ENCODE measurements at regions not wholly inside any gene's neighbourhood (a gene's known extent, or its start where the extent isn't known, plus 50 kb on each side); places are given as distances from the start of the nearest gene placed in this dataset.
"Not testable (repeated sequence)": the region's sequence is repeated elsewhere in the genome, so short reads cannot be mapped to it uniquely, and the experiment has no call there.

- not testable (repeated sequence) for H2AFZ ChIP-seq (ENCODE audit: low read depth, low read length); H3K9me3 ChIP-seq (ENCODE audit: insufficient read depth, low read length); H3K36me3 ChIP-seq (replicated peaks; ENCODE audit: low read depth, low read length); H4K20me1 ChIP-seq (ENCODE audit: insufficient read depth, low read length); H3K4me3 ChIP-seq (ENCODE audit: low read length); H3K4me2 ChIP-seq (ENCODE audit: low read length); H3K79me2 ChIP-seq (ENCODE audit: low read length); H3K27ac ChIP-seq (ENCODE audit: low read length); H3K27me3 ChIP-seq (ENCODE audit: low read depth, low read length); H3K9ac ChIP-seq (ENCODE audit: low read length); H3K4me1 ChIP-seq (ENCODE audit: low read length)
Measured at GRCh38 chr11:89654669-89655068, 55.4 kb upstream of the TRIM77 start.

GRCh38 chr11:89658767-89659166, 51.3 kb upstream of the TRIM77 start:
- H3K27ac ChIP-seq (ENCODE audit: low read length); H3K27me3 ChIP-seq (ENCODE audit: low read depth, low read length); H3K4me3 ChIP-seq (ENCODE audit: low read length); H3K9me3 ChIP-seq (ENCODE audit: insufficient read depth, low read length); H3K4me2 ChIP-seq (ENCODE audit: low read length); H3K9ac ChIP-seq (ENCODE audit: low read length); H2AFZ ChIP-seq (ENCODE audit: low read depth, low read length); H4K20me1 ChIP-seq (ENCODE audit: insufficient read depth, low read length); H3K79me2 ChIP-seq (ENCODE audit: low read length); H3K36me3 ChIP-seq (replicated peaks; ENCODE audit: low read depth, low read length); H3K4me1 ChIP-seq (ENCODE audit: low read length): not testable (repeated sequence)

DNA sequence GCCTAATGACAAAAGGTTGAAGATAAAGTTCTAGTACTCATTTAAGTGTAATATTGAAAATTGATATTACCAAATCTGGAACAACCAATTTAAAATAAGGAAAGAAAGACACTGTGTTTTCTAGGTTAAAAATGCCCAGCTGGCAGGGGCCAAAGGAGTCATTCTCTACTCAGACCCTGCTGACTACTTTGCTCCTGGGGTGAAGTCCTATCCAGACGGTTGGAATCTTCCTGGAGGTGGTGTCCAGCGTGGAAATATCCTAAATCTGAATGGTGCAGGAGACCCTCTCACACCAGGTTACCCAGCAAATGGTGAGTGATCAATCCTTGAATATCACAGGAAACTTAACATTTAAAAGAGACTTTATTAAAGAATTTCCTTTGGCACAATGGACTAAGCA, 50.7 kb upstream of the TRIM77 start:
- not testable (repeated sequence) for H3K79me2 ChIP-seq (ENCODE audit: low read length); H2AFZ ChIP-seq (ENCODE audit: low read depth, low read length); H3K36me3 ChIP-seq (replicated peaks; ENCODE audit: low read depth, low read length); H3K9me3 ChIP-seq (ENCODE audit: insufficient read depth, low read length); H3K4me3 ChIP-seq (ENCODE audit: low read length); H4K20me1 ChIP-seq (ENCODE audit: insufficient read depth, low read length); H3K27me3 ChIP-seq (ENCODE audit: low read depth, low read length); H3K27ac ChIP-seq (ENCODE audit: low read length); H3K9ac ChIP-seq (ENCODE audit: low read length); H3K4me2 ChIP-seq (ENCODE audit: low read length); H3K4me1 ChIP-seq (ENCODE audit: low read length)

GRCh38 chr11:89660234-89660633, 49.9 kb upstream of the TRIM77 start:
- no peaks in the 10 kb centered on the region for H3K27me3 ChIP-seq (ENCODE audit: low read depth, low read length)
- H3K36me3 ChIP-seq (replicated peaks; ENCODE audit: low read depth, low read length): no peaks in the 10 kb centered on the region
- H3K4me3 ChIP-seq (ENCODE audit: low read length): no peak overlapping the region
- no peaks in the 10 kb centered on the region for H3K79me2 ChIP-seq (ENCODE audit: low read length)
- H3K9ac ChIP-seq (ENCODE audit: low read length): no peak overlapping the region
- no peaks in the 10 kb centered on the region for H4K20me1 ChIP-seq (ENCODE audit: insufficient read depth, low read length)
- H3K4me2 ChIP-seq (ENCODE audit: low read length): no peak overlapping the region
- H2AFZ ChIP-seq (ENCODE audit: low read depth, low read length): no peak overlapping the region
- no peaks in the 10 kb centered on the region for H3K4me1 ChIP-seq (ENCODE audit: low read length)
- H3K9me3 ChIP-seq (ENCODE audit: insufficient read depth, low read length): no peaks in the 10 kb centered on the region
- H3K27ac ChIP-seq (ENCODE audit: low read length): no peak overlapping the region
- TF ChIP-seq, protein P1, sequence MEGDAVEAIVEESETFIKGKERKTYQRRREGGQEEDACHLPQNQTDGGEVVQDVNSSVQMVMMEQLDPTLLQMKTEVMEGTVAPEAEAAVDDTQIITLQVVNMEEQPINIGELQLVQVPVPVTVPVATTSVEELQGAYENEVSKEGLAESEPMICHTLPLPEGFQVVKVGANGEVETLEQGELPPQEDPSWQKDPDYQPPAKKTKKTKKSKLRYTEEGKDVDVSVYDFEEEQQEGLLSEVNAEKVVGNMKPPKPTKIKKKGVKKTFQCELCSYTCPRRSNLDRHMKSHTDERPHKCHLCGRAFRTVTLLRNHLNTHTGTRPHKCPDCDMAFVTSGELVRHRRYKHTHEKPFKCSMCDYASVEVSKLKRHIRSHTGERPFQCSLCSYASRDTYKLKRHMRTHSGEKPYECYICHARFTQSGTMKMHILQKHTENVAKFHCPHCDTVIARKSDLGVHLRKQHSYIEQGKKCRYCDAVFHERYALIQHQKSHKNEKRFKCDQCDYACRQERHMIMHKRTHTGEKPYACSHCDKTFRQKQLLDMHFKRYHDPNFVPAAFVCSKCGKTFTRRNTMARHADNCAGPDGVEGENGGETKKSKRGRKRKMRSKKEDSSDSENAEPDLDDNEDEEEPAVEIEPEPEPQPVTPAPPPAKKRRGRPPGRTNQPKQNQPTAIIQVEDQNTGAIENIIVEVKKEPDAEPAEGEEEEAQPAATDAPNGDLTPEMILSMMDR (IDR thresholded peaks at IDR 0.05; ENCODE audit: low read depth, low read length): no peak
- TF ChIP-seq EZH2phosphoT487 (IDR thresholded peaks at IDR 0.05; ENCODE audit: low read depth): no peak
